HG03354 (cell line): ENCODE measurements at regions not wholly inside any gene's neighbourhood (a gene's known extent, or its start where the extent isn't known, plus 50 kb on each side); places are given as distances from the start of the nearest gene placed in this dataset.

Experiments
- ATAC-seq: cut with Tn5 transposase; IDR thresholded peaks from one replicate; pipeline ENCODE4 v1.9.1; 2021; ENCODE audit warnings: mild to moderate bottlenecking; ENCODE audit not compliant: unreplicated experiment, poor library complexity, severe bottlenecking

DNA sequence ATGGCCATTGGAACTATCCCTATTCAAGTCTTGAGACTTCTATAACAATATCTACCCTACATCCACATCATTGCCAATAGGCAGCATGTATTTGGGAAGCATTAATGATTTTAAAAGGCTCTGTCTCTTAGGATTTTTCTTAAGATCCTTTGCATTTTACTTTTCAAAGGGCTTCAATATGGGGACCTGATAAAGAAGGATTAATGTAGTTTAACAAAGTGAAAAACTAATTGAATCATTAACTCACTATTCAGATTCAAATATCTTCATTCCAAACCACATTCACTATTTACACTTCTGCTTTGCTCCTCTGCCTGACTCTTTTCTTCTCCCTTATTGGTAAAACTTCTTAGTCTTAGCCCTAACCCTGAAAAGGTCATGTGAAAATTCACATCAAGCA lies 333.0 kb downstream of the EPHA7 start:
- no peak for ATAC-seq

DNA sequence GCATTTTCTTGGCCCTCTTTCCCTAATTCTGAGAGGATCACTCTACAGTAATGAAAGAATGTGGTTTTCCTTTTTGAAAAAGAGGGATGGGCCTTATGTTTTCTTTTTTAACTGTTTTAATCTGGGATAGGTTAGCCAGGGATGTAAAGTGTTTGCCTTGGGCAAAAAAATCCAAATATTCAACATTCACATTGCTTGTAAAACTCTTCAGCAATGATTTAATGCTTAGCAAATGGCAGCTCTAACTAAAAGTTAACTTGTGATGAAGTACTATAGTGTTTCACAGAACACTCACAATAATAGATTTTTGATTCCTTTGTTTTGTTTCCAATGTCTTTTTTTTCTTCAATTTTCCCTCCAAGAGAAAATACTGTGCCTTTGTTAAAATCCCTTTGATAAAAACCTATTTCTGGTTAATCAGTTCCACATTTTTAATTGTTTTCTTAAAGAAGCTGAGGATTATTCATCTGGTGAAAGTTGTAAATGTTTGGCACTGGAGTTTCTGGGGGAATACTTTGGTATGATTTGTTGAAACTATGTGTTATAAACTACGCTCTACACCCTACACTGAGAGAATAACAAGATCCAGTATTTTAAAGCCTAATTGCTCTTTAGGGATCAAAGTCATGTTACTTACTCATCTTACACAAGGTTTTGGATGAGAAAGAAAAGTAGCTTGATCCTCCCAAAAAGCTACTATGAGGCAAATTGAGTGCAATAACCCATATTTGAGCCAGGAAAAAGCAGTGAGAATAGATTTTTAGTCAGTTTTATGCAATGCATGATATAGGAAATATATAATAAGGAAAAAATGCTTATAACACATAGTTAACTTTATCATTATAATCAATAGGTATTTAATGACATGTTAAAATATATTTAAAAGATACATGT lies 335.8 kb downstream of the EPHA7 start:
- no peak for ATAC-seq

DNA sequence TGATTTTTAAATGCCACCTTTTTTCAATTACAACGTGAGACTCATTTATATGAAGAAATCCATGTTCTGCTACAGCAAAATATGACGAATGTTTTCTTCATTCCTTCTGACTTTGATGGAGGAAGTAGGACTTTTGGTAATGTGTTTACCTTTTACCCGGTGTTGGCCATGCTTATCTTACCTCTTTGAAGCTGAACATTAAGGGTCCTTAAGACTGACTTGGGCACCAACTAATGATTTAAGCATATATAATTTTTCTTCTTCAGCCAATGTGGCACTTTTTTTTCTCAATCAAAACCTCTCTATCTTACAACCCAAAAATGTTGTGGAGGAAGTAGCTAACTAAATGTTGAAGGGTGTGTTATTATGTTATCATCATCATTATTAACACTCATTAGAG lies 337.5 kb downstream of the EPHA7 start:
- ATAC-seq, result no peak

DNA sequence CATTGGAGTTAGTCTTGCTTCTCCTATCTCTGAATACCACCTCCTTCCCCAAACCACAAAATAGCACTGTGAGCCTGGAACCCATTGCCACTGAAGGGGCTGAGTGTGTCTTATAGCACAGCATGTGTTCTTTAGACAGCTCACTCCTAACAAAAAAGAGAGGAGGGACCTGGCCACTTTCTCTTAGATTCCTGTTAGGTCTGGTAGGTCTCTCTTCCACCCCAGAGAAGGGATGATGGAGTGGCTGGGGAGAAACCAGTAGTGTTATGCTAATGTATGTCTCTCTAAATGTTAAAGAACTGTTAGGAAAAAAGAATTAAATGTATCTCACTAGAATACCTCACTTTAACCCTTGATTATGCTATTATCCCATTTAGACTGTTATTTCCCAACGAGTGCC lies 340.3 kb downstream of the EPHA7 start:
- no peak for ATAC-seq

DNA sequence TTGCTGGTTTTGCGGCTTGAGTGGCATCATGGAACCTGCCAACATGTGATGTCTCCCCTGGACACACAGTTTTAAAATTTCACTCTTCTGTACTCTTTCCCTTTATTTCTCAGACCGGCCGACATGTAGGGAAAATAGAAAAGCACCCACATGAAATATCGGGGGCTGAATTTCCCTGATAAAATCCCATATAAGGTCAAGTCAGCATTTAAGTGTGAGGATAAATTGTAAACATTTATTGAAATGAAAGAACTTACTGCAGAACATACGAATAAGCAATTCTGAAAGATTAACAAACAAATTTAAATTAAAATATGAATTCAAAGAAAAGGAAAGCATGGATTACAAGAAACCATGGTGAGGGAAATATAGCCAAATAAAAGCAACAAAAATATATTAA lies 345.5 kb downstream of the EPHA7 start:
- ATAC-seq, result no peak

DNA sequence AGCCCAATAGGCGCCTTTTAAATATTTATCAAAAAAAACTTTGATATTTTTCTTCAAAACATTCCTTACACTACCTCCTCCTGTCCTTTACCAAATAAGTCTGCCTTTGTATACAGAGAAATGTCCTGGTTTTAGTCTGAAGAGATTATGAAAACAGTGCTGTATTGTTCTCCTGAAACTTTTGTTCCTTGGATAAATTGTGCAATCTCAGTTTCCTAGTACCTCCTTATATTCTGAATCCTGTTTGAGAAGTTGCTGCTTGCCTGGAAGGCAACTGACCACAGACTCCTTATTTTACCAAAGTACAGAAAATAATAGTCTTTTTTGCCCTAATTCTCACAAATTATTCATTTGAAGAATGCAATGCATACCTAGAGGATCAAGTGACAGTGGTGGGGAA lies 349.5 kb downstream of the EPHA7 start:
- ATAC-seq, result no peak

DNA sequence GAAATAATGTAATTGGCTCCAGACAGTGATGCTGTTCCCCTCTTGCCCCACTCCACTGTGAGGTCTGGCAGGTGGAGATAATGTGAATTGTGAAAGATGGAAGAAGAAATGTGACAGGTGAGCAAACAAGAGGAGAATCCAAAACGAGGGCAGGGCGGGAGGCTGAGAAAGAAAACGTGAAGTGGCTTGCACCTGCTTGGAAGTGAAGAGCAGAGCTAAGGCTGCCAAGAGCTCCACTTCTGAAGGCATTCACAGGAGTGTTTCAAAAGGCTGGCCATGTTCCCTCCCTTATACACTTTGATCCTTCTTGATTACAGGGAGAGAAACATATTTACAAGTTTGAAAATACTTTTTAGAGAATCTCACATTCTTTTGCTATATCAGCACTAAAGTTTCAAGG lies 359.4 kb downstream of the EPHA7 start:
- ATAC-seq, result no peak

DNA sequence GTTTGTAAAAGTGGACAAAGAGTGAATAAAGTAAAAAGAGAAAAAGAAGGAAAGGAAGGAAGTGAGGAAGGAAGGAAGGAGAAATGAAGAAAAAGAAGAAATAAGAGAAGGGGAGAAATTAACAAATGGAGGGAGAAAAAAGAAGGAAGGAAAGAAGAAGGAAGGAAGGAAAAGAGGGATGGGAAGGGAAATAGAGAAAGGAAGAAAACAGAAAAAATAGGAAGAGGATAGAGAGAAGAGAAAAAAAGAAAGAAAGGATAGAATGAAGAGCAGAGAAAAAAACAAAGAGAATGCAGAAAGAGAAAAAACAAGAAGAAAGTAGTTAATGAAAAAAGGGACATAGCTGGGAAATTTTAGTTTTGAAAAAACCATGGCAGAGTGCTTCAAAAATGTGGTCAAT lies 361.8 kb downstream of the EPHA7 start:
- ATAC-seq, result no peak

DNA sequence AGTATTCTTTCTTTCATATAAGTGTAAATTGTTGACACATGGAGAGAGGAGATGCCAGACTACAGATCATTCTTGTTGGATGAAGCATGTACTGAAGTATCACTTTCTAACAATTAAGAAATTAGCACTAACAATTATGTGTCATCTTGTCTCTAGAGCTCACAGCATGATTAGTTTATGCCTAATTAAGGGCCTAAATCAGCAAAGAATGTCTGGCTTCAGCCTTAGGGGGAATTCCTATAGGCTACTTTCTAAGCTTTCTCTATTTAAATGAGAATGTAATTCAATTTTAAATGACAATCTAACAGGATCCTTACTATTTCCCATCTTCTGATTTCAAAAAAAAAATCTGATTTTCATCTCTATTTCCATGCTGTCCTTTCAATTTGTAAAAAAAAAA lies 371.0 kb downstream of the EPHA7 start:
- no peak for ATAC-seq

DNA sequence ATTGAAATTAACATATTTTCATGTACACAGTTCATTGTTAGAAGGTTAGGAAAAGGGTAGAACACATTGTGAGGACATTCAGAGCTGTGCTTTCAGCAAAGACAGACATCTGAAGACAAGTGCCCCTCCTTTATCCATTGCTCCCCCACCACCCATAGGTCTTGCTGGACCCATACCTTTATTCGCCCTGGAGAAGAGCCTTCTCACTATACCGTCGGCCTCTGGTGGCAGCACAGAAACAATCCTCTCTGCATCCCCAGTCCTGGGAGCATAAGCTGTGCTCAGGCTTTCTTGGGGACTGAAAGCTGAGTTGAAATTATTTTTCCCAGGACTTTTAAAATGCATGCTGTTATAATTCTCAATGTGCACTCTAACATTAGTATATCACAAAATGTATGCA lies 372.3 kb downstream of the EPHA7 start:
- no peak for ATAC-seq

DNA sequence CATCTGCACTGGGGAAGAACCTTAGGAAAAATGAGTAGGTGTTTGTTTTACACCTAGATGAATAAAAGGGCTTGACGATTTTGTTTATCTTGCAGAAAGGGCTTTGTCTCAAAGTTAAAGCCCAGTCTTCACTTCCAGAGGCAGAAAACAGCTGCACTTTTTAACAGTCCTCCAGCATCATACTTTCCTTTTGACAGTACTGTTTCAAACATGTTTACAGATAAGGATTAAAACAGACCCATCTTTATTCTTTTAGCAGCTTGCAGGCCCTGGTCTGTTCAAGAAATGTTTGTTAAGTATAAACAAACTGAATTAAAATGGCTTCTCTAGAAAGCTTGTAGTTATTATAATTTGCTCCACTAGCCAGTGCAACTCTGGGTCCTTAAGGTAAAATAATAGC lies 374.2 kb downstream of the EPHA7 start:
- ATAC-seq, result no peak

DNA sequence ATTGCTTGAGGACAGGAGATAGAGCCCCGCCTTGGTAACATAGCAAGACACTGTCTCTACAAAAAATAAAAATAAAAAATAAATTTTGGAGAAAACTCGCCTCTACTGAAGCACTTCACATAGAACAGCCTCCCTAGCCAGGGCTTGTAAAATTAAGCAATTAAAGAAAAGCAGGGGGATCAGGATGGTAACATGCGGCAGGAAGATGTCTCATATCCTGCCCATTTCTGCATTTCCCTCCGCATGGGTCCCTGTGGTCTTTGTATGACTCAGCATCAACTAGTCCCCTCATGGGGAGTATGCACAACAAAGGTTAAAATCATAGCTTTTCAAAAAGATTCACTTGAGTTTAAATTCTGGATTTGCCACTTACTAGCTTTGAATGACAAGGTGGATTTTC lies 379.0 kb downstream of the EPHA7 start:
- no peak for ATAC-seq

DNA sequence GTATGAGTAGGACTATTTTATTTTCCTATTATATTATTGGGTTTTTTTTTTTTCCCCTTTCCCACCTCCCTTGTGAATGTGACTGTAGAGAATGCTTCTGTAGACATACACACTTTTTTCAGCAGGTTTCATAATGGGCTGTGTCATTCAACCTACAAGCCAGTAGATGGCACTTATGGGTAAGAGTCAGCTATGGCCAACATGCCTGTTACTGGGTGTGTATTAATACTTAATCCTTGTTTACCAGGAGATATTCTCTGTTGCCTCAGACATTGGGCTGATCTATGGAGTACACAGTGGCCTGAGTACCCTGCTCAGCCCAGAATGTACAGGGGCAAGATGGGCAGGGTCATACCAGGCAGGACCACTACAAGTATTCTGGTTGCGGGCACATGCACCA lies 382.5 kb downstream of the EPHA7 start:
- ATAC-seq, result no peak

DNA sequence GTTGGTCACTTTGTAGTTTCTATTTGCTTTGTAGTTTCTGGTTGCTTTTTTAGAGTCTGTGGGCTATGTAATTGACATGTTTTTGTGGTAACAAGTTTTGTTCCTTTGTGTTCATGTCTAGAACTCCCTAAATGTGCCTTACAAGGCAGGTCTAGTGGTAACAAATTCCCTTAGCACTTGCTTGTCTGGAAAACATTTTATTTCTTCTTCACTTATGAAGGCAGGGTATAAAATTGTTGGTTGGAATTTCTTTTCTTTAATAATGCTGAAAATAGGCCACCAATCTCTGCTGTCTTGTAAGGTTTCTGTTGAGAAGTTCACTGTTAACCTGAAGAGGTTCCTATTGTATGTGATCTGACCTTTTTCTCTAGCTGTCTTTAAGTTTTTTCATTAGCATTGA lies 383.6 kb downstream of the EPHA7 start:
- no peak for ATAC-seq

DNA sequence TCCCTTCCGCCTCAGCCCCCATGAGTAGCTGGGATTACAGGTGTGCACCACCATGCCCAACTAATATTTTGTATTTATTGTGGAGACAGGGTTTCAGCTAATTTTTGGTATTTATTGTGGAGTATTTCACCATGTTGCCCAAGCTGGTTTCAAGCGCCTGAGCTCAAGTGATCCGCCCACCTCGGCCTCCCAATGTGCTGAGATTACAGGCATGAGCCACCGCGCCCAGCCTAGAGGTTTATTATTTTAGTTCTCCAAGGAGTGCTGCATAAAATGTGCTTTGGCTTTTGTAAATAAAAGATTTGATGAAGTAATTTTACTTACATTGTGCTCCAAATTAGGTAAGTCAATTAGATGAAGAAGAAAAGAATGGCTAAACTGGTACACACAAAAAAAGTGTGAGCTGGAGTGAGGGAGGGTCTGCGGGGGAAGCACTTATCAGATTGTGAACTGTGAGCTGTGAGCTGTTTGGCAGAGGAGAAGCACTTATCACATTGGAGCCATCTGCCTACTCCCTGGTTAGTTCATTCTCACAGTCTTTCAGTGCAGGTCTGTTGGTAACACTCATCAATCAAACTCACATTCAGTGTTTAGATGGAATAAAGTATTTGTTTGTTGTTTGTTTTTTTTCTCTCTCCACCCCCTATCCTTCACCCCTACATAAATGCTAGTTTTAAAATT lies 398.0 kb downstream of the EPHA7 start:
- ATAC-seq, result no peak

DNA sequence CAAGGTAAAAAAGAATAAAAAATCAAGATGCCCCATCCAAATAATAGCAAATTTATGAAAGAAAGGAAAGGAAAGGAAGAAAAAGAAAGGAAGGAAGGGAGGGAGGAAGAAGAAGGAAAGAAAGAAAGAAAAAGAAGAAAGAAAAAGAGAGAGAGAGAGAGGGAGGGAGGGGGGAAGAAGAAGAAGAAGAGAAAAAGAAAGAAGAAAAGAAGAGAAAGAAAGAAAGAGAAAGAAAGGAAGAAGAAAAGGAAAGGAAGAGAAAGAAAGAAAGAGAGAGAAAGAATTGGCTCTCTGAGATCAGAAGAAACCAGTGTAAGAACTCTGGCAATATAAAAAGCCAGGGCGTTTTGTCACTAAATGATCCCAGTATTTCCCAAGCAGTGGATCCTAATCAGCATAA lies 401.7 kb downstream of the EPHA7 start:
- ATAC-seq, result no peak

DNA sequence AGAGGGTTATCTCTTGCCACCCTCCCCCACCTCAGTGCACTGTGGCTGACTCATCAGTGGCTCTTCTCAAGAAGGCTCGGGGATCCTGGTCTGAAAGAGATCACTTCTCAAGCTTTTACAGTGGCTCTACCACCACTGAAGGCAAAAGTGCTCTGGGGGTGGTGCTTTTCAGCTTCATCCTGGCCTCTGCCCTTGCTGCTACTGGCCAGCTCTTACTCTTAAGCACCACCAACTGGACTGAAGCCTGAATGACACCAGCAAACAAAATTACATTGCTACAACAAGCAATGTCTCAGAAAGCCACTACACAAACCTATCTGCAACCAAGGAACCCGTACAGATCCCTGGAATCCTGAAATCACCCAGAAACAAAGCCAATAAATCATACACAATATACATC lies 402.1 kb downstream of the EPHA7 start:
- no peak for ATAC-seq

DNA sequence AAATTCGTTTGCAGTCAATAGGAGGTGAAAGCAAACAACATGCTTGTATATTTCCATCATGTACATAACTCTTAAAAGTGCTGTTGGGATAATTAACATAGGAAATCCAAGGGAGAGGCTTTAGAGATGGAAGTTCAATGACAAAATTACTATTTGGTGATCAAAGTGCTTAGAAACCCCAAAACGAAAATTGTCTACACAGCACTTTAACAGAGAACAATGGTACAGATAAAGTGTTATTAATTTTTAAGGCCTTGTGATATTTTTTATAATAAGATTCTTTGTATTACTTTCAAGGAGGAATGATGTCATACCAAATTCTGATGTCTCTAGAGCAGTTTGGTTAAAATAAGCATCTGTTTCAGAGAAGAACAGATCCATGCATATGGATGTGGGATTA lies 406.3 kb downstream of the EPHA7 start:
- no peak for ATAC-seq

DNA sequence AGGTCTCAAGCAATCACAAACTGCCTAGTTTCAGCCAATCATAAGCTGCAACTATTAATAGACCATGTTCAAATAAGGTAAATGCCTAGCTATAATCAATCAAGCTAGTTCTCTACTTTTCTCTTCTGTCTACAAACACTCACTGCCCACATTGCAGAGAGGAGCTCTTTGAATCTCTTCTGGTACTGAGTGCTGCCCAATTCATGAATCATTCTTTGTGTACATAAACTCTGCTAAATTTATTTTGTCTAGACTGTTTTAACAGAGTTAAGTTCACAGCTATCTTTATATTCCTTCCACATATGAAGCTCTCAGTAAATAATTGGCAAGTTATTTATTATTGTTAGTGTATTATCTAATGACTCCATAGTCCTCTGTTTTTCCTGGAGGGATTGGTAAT lies 411.0 kb downstream of the EPHA7 start:
- no peak for ATAC-seq

DNA sequence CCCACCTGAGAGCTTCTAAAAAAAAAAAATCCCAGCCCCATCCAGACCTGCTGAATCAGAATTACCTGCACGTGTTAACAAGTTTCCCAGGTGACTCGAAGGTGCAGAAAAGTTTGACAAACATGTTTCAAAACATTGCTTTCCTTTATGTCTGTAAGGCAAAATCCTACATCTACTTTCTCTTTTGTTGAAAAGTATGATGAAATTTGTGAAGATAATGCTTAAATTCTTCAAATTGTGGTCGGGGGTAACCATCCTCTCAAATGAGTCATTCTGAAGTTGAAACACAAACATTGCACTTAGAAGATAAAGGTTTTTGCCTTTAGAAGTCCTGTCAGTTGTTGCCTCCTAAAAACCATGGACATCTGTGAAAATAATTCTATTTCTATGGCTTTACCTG lies 429.7 kb downstream of the EPHA7 start:
- no peak for ATAC-seq

DNA sequence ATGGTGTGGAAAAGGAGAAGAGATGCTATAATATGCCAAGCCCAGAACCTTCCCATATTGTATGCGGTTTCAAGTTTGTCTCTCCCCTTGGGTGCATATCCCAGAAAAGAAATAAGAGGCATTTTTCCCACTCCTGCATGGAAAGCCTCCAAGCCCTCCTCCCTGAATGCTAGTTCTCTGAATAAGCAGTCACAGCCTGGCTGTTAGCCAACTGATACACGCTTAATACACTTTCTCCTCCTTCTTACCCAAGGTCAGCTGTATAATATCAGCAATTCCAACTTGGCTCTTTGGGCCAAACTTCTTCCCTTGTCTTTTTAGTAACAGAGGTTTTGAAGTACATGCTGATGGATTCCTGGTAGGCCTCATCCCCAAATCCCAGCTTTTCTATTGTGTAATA lies 440.1 kb downstream of the EPHA7 start:
- no peak for ATAC-seq
